ENCODE measurements at regions not wholly inside any gene's neighbourhood (a gene's known extent, or its start where the extent isn't known, plus 50 kb on each side); places are given as distances from the start of the nearest gene placed in this dataset.

DNA sequence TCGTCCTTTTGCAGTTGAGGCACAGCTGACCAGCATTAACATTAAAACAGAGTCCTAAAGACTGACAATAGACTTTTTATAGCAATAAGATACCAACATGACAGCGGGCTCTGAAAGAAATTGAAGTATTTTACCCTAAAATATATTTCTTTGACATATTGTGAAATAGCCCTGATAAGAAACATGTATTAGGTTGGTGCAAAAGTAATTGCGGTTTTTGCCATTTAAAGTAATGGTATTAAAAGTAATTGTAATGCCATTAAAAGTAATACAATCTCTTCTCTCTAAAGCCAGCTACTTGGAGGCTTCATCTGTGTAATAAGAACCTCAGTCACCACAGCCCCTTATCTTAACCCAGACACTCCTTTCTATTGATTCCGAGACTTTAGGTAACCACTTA, 394.6 kb downstream of the PREX1 start:
- no peak for DNase-seq

DNA sequence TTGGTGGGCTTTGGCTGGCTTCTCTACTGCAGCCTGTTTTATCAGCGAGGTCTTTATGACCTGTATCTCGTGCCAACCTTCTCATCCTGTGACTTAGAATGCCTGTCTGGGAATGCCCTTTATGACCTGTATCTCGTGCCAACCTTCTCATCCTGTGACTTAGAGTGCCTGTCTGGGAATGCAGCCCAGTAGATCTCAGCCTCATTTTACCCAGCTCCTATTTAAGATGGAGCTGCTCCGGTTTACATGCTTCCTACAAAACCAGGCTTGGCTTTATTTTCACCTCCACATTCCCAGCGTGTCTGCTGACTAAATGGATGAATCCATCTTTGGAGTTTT, 395.3 kb downstream of the PREX1 start:
- no peak for DNase-seq

DNA sequence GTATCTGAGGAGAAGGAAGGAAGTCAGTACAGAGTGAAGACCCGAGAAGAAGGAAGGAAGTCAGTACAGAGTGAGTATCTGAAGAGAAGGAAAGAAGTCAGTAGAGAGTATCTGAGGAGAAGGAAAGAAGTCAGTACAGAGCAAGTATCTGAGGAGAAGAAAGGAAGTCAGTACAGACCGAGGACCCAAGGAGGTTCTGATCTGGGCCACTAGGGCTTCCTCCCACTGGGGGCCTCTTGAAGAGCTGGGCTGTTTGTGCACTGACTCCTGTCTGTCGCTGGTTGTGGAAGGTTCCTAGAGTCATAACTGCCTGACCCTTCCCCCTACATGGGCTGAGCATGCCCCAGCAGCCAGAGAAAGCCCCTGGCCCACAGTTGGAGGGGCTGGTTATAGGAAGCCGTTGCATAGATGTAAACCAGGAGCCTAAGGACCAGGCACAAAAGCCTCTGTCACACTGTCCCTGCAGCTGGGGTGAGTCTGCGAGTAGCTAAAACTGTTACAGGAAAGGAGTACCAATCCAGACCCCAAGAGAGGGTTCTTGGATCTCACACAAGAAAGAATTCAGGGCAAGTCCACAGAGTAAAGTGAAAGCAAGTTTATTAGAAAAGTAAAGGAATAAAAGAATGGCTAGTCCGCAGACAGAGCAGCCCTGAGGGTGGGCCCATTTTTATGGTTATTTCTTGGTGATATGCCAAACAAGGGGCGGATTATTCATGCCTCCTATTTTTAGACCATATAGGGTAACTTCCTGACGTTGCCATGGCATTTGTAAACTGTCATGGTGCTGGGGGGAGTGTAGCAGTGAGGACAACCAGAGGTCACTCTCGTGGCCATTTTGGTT, 395.9 kb downstream of the PREX1 start:
- DNase-seq = no peak

DNA sequence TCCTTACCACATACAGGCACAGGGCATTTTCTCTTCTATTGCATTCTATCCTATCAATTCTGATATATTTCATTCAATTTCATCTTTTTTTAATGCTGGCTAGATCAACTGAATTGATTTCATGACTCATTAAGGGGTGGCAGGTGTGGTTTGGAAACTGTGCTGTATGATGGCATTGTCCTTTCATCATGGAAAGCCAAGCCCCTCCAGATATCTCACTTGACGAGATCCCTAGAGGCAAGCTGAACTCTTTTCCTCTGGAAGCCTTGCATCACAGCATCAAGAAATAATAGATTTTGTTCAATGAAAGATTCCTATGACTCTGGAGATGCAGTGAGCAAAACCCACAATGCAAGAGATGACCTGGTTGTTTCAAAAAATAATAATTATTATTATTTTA, 401.2 kb downstream of the PREX1 start:
- DNase-seq = no peak

DNA sequence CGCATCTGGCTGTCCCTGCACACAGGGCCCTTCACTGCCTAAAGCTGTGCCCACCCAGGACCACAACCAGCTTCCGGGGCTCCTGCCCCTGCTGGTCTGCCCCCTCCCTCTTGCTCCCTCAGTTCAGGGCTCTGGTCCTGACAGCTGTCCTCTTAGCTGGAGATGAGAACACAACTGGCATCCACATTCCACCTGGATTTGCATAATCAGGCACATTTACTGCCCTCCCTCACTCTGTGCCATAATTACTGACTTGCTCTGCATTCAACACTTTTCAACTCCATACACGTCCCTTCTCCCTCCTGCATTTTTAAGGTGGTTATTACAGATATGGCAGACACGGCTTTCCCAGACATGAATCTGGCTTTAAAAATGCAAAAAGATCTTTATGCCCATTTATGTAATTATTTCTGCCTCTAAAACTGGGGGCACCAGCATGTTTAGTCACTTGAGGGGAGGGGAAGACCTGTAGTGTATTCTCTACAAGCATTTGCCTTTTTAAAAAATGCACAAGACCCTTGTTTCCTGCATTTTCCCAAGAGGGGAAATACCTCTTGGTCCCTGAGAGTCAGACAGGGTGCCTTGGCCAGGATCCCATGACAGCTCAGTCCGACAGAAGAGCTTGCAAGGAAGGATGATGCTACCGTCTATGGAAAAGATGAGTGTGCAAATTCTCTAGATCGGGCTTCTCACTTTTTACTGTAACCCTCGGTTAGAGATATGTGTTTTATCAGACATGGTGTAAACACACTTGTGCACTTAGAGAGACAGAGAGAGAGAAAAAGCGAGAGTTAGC, 401.8 kb downstream of the PREX1 start:
- DNase-seq = no peak

DNA sequence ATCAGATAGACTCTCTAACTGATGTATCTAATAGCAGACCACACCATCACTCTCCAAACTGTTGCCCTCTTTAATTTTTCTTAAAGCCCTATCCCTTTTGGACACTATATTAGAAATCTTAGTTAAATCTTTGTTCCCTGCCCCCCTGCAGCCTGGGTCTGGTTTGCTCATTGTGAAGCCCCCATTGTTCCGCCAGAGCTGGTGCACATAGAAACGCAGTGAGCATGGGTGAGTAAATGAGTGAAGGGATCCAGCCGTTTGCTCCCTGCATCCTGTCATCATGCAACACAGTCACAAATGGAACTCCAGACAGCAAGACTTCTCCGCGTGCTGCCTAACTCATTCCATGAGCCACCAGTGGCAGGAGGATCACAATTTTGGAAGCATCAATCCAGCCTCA, 402.5 kb downstream of the PREX1 start:
- DNase-seq = no peak

DNA sequence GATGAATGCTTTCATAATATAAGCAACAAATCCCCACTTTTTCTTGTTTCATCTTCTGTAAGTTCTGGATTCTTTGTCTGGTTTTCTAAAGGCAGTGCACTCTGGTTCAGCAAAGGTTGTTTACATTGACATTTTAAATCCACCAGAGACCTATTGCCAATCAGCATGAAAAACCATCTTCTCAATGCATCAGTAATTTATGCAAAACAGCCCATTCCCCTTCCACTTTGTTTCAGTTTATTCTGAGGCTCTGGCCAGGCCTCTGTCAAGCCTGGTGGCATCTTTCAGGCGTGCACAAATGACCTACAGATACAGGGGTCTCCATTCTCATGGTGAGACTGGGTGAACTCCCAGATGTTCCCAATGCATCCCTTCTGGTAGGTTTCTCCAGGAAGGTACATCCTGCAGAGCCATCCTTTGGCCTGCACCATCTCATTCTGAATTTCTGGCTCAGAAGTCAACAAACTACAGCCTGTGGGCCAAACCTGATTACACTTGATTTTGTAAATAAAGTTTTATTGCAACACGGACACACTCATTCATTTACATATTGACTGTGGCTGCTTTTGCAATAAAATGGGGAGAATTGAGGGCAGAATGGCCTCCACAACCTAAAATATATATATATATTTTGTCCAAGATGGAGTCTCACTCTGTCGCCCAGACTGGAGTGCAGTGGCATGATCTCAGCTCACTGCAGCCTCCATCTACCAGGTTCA, 405.4 kb downstream of the PREX1 start:
- DNase-seq = no peak

DNA sequence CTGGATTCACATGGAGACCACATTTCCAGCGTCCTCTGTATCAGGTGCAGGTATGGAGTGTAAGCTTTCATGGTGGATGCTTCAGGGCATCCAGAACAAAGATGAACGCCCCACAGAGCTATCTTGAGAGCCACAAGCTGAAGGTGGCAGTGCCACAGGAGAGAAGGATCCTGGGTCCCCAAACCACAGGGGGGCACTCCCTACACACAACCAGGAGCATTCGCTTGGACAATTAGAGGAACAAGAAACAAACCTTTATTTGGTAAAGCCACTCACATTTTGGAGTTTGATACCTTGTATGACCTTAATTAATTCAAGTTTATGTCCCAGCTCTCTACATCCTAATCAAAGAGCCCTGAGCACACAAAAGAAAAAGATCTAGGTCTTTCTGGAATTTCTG, 406.3 kb downstream of the PREX1 start:
- no peak for DNase-seq

DNA sequence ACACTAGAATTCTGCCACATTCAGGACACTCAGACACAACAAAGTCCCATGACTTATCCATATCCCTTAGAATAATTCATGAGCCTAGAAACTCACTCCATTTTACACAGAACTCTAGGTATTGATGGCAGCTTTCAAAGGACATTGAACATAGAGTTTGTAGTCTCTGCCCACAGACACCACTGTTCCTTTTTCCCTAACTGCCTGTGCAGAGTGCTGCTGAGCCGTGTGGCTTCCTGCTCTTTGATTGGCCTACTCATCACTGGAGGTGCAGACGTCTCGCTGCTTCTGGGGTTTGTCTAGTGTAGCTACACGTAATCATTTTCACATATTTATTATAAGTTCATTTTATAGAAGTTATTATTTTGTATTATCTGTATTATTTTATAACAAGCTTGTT, 407.6 kb downstream of the PREX1 start:
- DNase-seq = no peak

DNA sequence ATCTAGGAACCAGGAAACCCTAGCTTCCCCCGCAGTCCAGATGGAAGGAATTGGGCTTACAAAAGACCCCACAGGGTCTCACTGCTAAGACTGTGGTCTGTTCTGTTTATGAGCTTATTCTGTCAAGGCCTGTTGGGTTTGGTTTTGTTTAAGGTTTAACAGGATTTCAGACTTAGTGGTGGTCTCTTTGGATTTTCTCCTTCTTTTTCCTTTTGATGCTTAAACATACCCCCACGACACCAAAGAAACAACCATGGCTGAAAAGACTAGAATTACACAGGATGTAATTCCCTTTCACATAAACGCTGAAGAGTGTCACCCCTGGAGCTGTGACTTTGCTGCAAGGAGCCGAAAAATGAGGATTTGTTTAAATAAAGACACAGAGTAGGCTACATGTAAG, 408.6 kb downstream of the PREX1 start:
- DNase-seq = no peak

DNA sequence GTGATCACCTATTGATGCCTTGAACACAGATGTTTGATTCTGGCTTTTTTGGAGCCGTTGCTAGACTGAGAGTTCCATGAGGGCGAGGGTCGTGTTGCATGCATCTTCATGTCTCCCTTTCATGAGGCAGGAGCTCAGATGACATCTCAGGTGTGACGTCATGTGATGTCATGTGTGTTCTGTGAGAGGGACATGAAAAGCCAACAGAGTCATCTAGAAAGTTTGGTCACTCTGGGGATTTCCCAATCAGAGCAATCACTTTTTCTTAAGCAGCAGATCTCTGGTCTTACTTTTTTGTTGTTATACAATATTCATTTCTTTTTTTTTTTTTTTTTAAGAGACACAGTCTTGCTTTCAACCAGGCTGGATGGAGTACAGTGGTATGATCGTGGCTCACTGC, 411.8 kb downstream of the PREX1 start:
- no peak for DNase-seq

GRCh38 chr20:48414786-48415185, 413.0 kb downstream of the PREX1 start:
- DNase-seq = no peak

DNA sequence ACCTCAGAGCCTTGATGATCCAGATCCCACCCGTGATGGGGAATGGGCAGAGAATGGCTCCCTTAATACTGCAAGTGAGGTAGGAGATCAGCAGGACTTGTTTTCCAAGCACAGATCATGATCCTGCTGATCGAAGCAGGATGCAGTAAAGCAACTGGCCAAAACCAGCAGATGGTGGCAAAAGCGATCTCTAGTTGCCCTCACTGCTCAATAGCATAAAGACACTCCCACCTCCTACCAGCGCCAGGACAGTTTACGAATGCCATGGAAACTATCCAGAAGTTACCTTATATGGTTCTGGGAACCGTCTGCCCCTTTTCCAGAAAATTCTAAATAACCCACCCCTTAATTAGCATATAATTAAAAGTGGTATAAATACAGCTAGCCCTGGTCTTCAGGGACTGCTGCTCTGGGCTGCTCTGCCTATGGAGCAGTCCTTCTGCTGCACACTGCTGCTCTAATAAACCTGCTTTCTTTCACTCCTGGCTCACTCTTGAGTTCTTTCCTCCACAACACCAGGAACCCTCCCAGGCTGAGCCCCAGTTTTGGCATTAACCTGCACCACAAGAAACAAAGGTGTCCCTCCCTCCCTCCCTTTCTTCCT, 415.8 kb downstream of the PREX1 start:
- DNase-seq = no peak

DNA sequence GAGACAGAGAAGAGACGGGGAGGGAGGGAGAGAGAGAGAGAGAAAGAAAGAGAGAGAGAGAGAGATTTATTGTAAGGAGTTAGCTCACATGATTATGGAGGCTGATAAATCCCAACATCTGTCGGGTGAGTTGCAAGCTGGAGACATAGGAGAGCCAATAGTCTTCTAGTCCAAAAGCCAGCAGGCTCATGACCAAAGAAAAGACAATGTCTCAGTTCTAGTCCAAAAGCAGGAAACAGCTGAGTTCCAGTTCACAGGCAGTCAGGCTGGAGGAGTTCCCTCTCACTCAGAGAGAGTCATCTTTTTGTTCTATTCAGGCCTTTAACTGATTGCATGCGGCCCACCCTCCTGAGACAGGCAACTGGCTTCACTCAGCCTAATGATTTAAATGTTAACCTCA, 416.6 kb downstream of the PREX1 start:
- no peak for DNase-seq

DNA sequence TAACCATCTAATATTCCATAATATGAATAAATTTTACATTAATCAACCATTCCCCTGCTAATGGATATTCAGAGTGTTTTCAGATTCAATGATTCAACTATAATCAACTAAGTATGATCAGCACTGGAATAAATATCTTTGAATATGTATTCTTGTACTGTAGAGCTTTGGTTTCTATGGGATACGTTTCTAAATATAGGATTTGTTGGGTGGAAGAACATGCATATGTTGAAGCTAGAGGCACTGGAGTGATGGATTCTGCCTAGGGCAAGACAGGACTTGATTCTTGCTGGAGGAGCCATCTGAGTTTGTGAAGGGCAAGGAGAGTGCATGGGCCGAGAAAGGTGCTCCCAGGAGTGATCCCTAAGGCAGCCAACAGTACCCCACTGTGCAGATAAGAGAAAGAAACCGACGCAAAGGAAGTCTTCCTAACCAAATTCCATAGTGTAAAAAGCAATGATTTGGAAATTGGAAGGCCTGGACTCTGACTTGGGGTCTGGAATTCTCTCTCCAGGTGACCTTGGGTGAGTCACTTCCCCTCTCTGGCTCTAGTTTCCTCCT, 418.7 kb downstream of the PREX1 start:
- no peak for DNase-seq

GRCh38 chr20:48407710-48408109, 420.1 kb downstream of the PREX1 start:
- DNase-seq = no peak

DNA sequence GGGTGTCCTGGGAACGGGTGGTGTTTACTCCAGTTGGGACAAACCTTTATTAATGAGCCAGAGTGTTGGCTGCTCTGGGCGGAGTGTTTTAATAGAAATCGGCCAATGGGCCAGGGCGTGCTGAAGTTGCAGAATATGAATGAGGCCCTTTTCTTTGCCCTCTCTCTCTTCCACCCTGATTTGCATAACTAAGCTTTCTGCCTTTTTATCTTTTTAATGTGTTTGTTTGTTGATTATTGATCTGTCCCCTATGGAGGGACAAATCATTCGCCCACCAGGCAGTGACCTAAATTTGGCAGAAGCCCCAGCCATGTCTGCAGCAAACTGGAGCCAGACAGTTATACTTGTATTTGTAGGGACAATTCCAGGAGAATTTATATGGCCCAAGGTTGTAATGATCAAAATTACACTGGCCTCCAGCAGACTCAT, 420.9 kb downstream of the PREX1 start:
- DNase-seq = no peak

- DNase-seq = no peak
These were observed 421.3 kb downstream of the PREX1 start for GRCh38 chr20:48406498-48406897.

- no peak for DNase-seq
These were observed 421.9 kb downstream of the PREX1 start for GRCh38 chr20:48405909-48406308.

DNA sequence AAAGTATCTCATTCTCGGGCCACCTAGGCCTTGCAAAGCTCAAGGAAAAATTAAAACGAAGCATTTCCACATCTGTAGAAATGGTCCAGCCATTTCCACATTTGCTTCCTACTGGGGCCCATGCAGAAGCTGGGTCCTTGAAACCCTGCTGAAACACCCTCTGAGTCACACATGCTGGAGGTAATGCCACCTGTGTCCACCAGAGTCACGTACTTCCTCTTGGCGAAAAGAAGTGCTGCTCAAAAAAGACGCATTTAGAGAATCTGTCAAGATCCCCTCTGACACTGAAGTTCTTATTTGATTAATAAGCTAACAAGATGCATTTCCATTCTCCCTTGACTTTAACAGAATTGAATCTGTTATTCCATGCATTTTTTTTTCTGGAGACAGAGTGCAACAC, 423.2 kb downstream of the PREX1 start:
- DNase-seq = no peak

DNA sequence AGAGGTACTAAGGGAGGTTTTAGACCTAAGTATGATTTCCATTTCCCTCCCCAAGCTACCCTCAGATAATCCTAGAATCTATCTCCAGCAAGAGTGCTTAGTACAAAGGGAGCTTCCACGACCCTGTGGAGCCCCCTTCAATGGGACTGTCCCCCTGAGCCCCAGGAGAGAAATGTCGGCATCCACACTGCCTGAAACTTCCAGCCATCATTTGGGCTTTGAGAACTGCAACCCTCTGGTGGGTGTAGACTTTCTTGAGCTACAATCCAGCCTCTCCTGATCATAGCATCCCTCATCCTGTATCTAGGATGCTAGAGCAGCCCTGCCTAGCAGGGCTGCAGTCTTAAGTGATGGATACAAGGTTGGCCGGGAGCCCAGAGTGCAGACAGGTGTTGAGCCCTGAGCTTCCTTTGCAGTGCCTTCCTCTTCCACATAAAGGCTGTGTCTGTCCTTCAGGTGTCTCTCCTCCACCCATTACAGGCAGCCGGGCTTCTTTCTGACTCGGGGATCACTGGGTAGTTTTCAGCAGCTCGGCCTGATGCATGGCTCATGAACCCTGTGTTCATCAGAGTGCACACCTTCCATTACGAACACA, 424.5 kb downstream of the PREX1 start:
- peak; percentile 62 for DNase-seq

DNA sequence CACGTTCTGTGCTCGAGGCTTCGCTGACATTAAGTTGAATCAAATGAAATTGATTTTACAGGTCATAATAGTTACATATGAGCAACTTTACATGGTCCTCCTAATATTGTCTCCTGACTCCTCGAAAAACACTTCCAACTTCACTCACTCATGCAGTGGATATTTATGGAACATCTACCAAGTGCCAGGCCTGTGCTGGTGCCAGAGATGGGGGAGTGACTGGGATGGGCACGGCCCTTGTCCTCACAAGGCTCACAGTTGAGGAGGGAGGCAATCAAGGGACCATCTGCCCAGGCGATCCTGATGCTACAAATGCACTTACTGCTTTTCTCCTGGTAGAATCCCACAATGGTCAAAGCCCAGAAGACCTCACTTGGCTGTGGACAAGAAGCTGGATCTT, 426.4 kb downstream of the PREX1 start:
- no peak for DNase-seq

DNA sequence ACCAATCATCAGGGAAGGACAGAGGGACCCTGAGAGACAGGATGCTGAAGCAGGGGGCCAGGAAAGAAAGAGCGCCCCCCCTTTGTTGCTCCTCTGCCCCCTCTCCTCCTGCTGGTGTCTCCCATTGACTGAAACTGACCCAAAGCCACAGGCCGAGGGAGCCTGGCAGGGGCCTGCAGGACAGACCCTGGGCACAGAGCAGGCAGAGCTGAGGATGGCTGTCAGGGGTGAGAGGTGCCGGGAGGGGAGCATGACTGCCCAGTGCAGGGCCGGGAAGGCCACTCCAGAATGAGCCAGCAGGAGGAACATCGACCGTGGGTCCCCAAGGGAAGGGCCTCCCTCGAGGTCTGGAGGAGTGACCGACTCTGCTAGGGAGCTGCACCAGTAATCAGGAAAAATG, 427.8 kb downstream of the PREX1 start:
- no peak for DNase-seq

Data from NCI-H345 (cell line).